Neural cell (in vitro differentiated cells): ENCODE measurements at regions not wholly inside any gene's neighbourhood (a gene's known extent, or its start where the extent isn't known, plus 50 kb on each side); places are given as distances from the start of the nearest gene placed in this dataset.

Source experiments
- H2AFZ ChIP-seq: fragments of 200-600, 300-800 bp; sonication (generic), shearing (Covaris generic); 2 replicates; pipeline ENCODE4 v1.6.0; 2014; ENCODE audit warnings: low read depth, mild to moderate bottlenecking, antibody characterized with exemption, low read length, moderate library complexity
- H3F3A ChIP-seq: fragments of 200-600 bp; shearing (Covaris generic); 2 replicates; pipeline ENCODE4 v1.6.1; 2016; ENCODE audit warnings: mild to moderate bottlenecking, moderate library complexity, mixed read lengths, antibody characterized with exemption, low read length; ENCODE audit not compliant: insufficient read depth, poor library complexity, severe bottlenecking
- H3K27ac ChIP-seq: fragments of 200-600, 300-800 bp; sonication (generic), shearing (Covaris generic); 2 replicates; pipeline ENCODE4 v1.5.1; 2014; ENCODE audit warnings: mild to moderate bottlenecking, low read length, moderate library complexity
- H3K27me3 ChIP-seq: fragments of 300-800, 200-600 bp; sonication (generic), shearing (Covaris generic); 2 replicates; pipeline ENCODE4 v1.6.0; 2014; ENCODE audit warnings: mild to moderate bottlenecking, low read depth, low read length, moderate library complexity; ENCODE audit not compliant: insufficient read depth
- H3K36me3 ChIP-seq: fragments of 300-800, 200-600 bp; sonication (generic), shearing (Covaris generic); 2 replicates; pipeline ENCODE4 v1.5.1; 2014; ENCODE audit warnings: mild to moderate bottlenecking, antibody characterized with exemption, low read length, moderate library complexity; ENCODE audit not compliant: insufficient read depth
- H3K4me2 ChIP-seq: fragments of 300-800, 200-600 bp; sonication (generic), shearing (Covaris generic); 2 replicates; pipeline ENCODE4 v1.6.0; 2014; ENCODE audit warnings: mild to moderate bottlenecking, low read length
- H3K4me3 ChIP-seq: fragments of 300-800, 200-600 bp; sonication (generic), shearing (Covaris generic); 2 replicates; pipeline ENCODE4 v1.5.1; 2014; ENCODE audit warnings: mild to moderate bottlenecking, low read length, moderate library complexity
- H3K79me2 ChIP-seq: fragments of 200-600 bp; shearing (Covaris generic); replicated peaks from 2 replicates; pipeline ENCODE4 v1.6.0; 2014; ENCODE audit warnings: mild to moderate bottlenecking, low read length, moderate library complexity; ENCODE audit not compliant: insufficient read depth
- H3K9ac ChIP-seq: fragments of 300-800, 200-600 bp; sonication (generic), shearing (Covaris generic); 2 replicates; pipeline ENCODE4 v1.6.1; 2016; ENCODE audit warnings: mild to moderate bottlenecking, low read length, mixed read lengths
- H3K9me2 ChIP-seq: fragments of 200-600 bp; shearing (Covaris generic); 2 replicates; pipeline ENCODE4 v1.6.1; 2016; ENCODE audit warnings: mild to moderate bottlenecking, low read length, mixed read lengths; ENCODE audit not compliant: insufficient read depth
- H3K9me3 ChIP-seq: fragments of 200-600, 300-800 bp; sonication (generic), shearing (Covaris generic); 2 replicates; pipeline ENCODE4 v1.6.1; 2016; ENCODE audit warnings: mild to moderate bottlenecking, mixed run types, low read length, moderate library complexity, mixed read lengths
- H4K20me1 ChIP-seq: fragments of 200-600 bp; shearing (Covaris generic); 2 replicates; pipeline ENCODE4 v1.6.1; 2016; ENCODE audit warnings: mild to moderate bottlenecking, mixed run types; ENCODE audit not compliant: insufficient read depth
- EP300 ChIP-seq: fragments of 450-650 bp; conservative IDR thresholded peaks from 2 replicates; pipeline ENCODE4 v1.6.1; 2014; ENCODE audit warnings: antibody characterized with exemption, mild to moderate bottlenecking, moderate library complexity; ENCODE audit not compliant: poor library complexity, severe bottlenecking
- EZH2 ChIP-seq: fragments of 200-600, 300-800 bp; shearing (Covaris generic), sonication (generic); IDR thresholded peaks from 2 replicates; pipeline ENCODE4 v1.6.1; 2014; ENCODE audit warnings: antibody characterized with exemption, low read length, borderline replicate concordance, mild to moderate bottlenecking; ENCODE audit not compliant: insufficient read depth, poor library complexity, severe bottlenecking
- MXI1 ChIP-seq: fragments of 450-650 bp; conservative IDR thresholded peaks from 2 replicates; pipeline ENCODE4 v1.6.1; 2014; ENCODE audit warnings: antibody characterized with exemption, mild to moderate bottlenecking; ENCODE audit not compliant: poor library complexity, severe bottlenecking
- POLR2AphosphoS5 ChIP-seq: IDR thresholded peaks from 2 replicates; pipeline ENCODE4 v1.6.1; 2012
- RAD21 ChIP-seq: fragments of 450-650 bp; conservative IDR thresholded peaks from 2 replicates; pipeline ENCODE4 v1.6.1; 2014; ENCODE audit warnings: antibody characterized with exemption, mild to moderate bottlenecking, moderate library complexity
- REST ChIP-seq: IDR thresholded peaks from 2 replicates; pipeline ENCODE4 v1.6.1; 2012; ENCODE audit warnings: borderline replicate concordance
- SMC3 ChIP-seq: fragments of 450-650 bp; conservative IDR thresholded peaks from 2 replicates; pipeline ENCODE4 v1.6.1; 2014; ENCODE audit warnings: antibody characterized with exemption, mild to moderate bottlenecking, moderate library complexity; ENCODE audit not compliant: poor library complexity
- TAF1 ChIP-seq: IDR thresholded peaks from 2 replicates; pipeline ENCODE4 v1.6.1; 2012; ENCODE audit warnings: low read depth
- TF ChIP-seq, protein P1 (sequence below): fragments of 450-650 bp; IDR thresholded peaks from 2 replicates; pipeline ENCODE4 v1.5.1; 2014; ENCODE audit warnings: antibody characterized with exemption, mild to moderate bottlenecking, moderate library complexity; ENCODE audit not compliant: poor library complexity, severe bottlenecking

DNA sequence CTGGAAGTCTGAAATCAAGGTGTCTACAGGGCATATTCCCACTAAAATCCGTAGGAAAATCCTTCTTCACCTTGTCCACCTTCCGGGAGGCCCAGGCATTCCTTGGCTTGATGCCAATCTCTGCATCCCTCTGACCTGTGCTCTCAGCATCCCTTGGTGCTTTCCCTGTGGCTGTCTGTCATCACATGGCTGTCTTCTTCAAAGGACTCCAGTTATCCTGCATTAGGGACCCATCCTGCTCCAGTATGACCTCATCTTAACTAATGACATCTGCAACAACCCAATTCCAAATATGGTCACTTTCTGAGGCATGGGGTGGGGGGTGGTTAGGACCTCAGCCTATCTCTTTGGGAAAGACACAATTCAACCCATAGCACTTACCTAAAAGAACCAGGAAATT is 423.8 kb downstream of the IRS2 start:
- Histone ChIP-seq H3K4me2 (no peak overlapping the region), H3F3A (no peaks in the 10 kb centered on the region), H3K79me2 (no peaks in the 10 kb centered on the region), H3K27me3 (no peaks in the 10 kb centered on the region), H3K9me3 (no peaks in the 10 kb centered on the region), H3K27ac (no peak overlapping the region), H2AFZ (no peak overlapping the region), H4K20me1 (no peaks in the 10 kb centered on the region), H3K9me2 (no peaks in the 10 kb centered on the region), H3K36me3 (no peaks in the 10 kb centered on the region), H3K9ac (no peak overlapping the region), H3K4me3 (no peak overlapping the region)
- TF ChIP-seq EZH2 (no peak), EP300 (no peak), REST (no peak), MXI1 (no peak), POLR2AphosphoS5 (no peak), TAF1 (no peak), RAD21 (no peak), SMC3 (no peak)

DNA sequence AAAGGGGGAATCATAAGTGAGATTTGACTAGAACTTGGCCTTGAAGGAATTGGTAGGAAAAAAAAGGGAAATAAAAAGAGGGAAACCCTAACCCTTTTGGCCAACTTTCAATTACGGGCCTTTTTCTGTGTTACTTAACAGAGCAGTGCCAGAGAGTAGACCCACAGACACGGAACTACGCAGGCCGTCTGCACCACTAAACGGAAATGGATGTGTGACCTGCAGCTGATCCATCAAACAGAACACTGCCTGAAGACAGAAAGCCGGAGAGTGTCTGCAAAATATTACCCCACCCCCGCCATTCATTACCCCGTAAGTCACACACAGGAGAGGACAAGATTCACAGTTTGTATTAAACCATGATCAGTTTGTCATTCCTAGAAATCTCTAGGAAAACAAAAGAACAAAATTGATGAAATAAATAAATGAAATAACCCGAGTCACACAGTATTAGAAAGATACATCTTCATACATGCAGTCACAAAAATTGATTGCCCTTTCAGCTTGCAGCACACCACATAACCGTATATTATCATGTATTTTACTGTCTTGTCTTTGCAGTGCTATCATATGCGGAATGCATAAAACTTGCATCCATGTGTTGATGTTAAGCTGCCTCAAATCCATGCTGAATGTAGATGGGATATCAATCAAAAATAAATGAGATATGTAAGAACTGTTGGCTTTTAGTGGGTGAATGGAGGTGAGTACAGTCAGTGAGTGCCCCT is 424.7 kb downstream of the IRS2 start:
- Histone ChIP-seq H2AFZ (no peak overlapping the region), H3K9me3 (no peaks in the 10 kb centered on the region), H4K20me1 (no peaks in the 10 kb centered on the region), H3K27ac (no peak overlapping the region), H3K27me3 (no peaks in the 10 kb centered on the region), H3K79me2 (no peaks in the 10 kb centered on the region), H3K9ac (no peak overlapping the region), H3K9me2 (no peaks in the 10 kb centered on the region), H3F3A (no peaks in the 10 kb centered on the region), H3K36me3 (no peaks in the 10 kb centered on the region), H3K4me2 (no peak overlapping the region), H3K4me3 (no peak overlapping the region)
- TF ChIP-seq, protein P1, sequence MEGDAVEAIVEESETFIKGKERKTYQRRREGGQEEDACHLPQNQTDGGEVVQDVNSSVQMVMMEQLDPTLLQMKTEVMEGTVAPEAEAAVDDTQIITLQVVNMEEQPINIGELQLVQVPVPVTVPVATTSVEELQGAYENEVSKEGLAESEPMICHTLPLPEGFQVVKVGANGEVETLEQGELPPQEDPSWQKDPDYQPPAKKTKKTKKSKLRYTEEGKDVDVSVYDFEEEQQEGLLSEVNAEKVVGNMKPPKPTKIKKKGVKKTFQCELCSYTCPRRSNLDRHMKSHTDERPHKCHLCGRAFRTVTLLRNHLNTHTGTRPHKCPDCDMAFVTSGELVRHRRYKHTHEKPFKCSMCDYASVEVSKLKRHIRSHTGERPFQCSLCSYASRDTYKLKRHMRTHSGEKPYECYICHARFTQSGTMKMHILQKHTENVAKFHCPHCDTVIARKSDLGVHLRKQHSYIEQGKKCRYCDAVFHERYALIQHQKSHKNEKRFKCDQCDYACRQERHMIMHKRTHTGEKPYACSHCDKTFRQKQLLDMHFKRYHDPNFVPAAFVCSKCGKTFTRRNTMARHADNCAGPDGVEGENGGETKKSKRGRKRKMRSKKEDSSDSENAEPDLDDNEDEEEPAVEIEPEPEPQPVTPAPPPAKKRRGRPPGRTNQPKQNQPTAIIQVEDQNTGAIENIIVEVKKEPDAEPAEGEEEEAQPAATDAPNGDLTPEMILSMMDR, result no peak
- TF ChIP-seq POLR2AphosphoS5, result no peak
